ENCODE measurements at regions not wholly inside any gene's neighbourhood (a gene's known extent, or its start where the extent isn't known, plus 50 kb on each side); places are given as distances from the start of the nearest gene placed in this dataset.

- TF ChIP-seq POLR2A (IDR thresholded peaks at IDR 0.05) (no peak), CTCF (IDR thresholded peaks at IDR 0.05) (no peak)
- intact Hi-C loops (cut with DNase I) = no loop called here
- no peak overlapping the region for H3K27ac ChIP-seq
- no peaks in the 10 kb centered on the region for H3K9me3 ChIP-seq
- no peak overlapping the region for H3K4me3 ChIP-seq
- H3K27me3 ChIP-seq = no peaks in the 10 kb centered on the region
- H3K36me3 ChIP-seq = no peaks in the 10 kb centered on the region
- no peak for ATAC-seq
- no peak for DNase-seq
- WGBS (ENCODE audit: insufficient coverage, low coverage, low lambda C conversion rate, missing lambda C conversion rate) = 79% methylated on average over 4 of the region's 4 CpGs
- no peaks in the 10 kb centered on the region for H3K4me1 ChIP-seq
These were observed 117.1 kb downstream of the TBX19 start for GRCh38 chr1:168397806-168398205.

GRCh38 chr1:168396940-168397684, 116.4 kb downstream of the TBX19 start:
- no peak for DNase-seq
- Histone ChIP-seq H3K27me3 (no peaks in the 10 kb centered on the region), H3K27ac (no peak overlapping the region), H3K36me3 (no peaks in the 10 kb centered on the region), H3K4me1 (peaks cover 0 to under 1% (median 0%) of the 10 kb centered on the region in 4 donors), H3K4me3 (no peak overlapping the region), H3K9me3 (no peaks in the 10 kb centered on the region)
- no peak for ATAC-seq
- intact Hi-C loops (cut with DNase I) = no loop called here
- 31% methylated on average over 3 of the region's 3 CpGs for WGBS (ENCODE audit: insufficient coverage, low coverage, low lambda C conversion rate, missing lambda C conversion rate)
- TF ChIP-seq POLR2A (IDR thresholded peaks at IDR 0.05) (no peak), CTCF (IDR thresholded peaks at IDR 0.05) (no peak)

GRCh38 chr1:168396508-168396907, 115.8 kb downstream of the TBX19 start:
- ATAC-seq (no peak), DNase-seq (no peak)
- Histone ChIP-seq H3K27ac (no peak overlapping the region), H3K9me3 (no peaks in the 10 kb centered on the region), H3K27me3 (no peaks in the 10 kb centered on the region), H3K4me3 (no peak overlapping the region), H3K4me1 (peaks cover 0 to 6% (median 0%) of the 10 kb centered on the region in 4 donors), H3K36me3 (no peaks in the 10 kb centered on the region)
- 70% methylated on average over 2 of the region's 2 CpGs for WGBS (ENCODE audit: insufficient coverage, low coverage, low lambda C conversion rate, missing lambda C conversion rate)
- intact Hi-C loops (cut with DNase I) = no loop called here
- no peak for TF ChIP-seq CTCF (IDR thresholded peaks at IDR 0.05)
- no peak for TF ChIP-seq POLR2A (IDR thresholded peaks at IDR 0.05)

GRCh38 chr1:168394858-168395257, 114.2 kb downstream of the TBX19 start:
- DNase-seq (no peak), ATAC-seq (no peak)
- Histone ChIP-seq H3K4me1 (peaks cover 0 to 10% (median 0%) of the 10 kb centered on the region in 4 donors), H3K27ac (no peak overlapping the region), H3K4me3 (no peak overlapping the region), H3K27me3 (no peaks in the 10 kb centered on the region), H3K36me3 (no peaks in the 10 kb centered on the region), H3K9me3 (no peaks in the 10 kb centered on the region)
- WGBS (ENCODE audit: insufficient coverage, low coverage, low lambda C conversion rate, missing lambda C conversion rate) = no CpG with 5 or more reads among the region's 1 CpG
- intact Hi-C loops (cut with DNase I) = no loop called here
- TF ChIP-seq CTCF (IDR thresholded peaks at IDR 0.05) = no peak
- no peak for TF ChIP-seq POLR2A (IDR thresholded peaks at IDR 0.05)

All from right lobe of liver (tissue), 6 donors.